ENCODE measurements at regions not wholly inside any gene's neighbourhood (a gene's known extent, or its start where the extent isn't known, plus 50 kb on each side); places are given as distances from the start of the nearest gene placed in this dataset.

- Histone ChIP-seq H3K4me1 (no peaks in the 10 kb centered on the region), H3K27me3 (peaks cover 0 to 4% of the 10 kb centered on the region in 2 donors), H3K36me3 (no peaks in the 10 kb centered on the region), H3K9me3 (no peaks in the 10 kb centered on the region), H3K27ac (no peak overlapping the region), H3K4me3 (no peak overlapping the region)
- TF ChIP-seq POLR2AphosphoS5 (IDR thresholded peaks at IDR 0.05) (no peak), POLR2A (IDR thresholded peaks at IDR 0.05) (no peak), CTCF (IDR thresholded peaks at IDR 0.05) (no peak)
- no peak for DNase-seq (ENCODE audit: low spot score in 2 of 2)
- intact Hi-C loops (cut with DNase I; ENCODE audit: low total_unique reads), result no loop called here
These were observed 118.7 kb downstream of the ZIC3 start for GRCh38 chrX:137684591-137684990.

GRCh38 chrX:137695417-137695816 is 129.5 kb downstream of the ZIC3 start:
- Histone ChIP-seq H3K4me3 (no peak overlapping the region), H3K9me3 (no peaks in the 10 kb centered on the region), H3K4me1 (no peaks in the 10 kb centered on the region), H3K27me3 (peaks cover 0 to 11% of the 10 kb centered on the region in 2 donors), H3K27ac (no peak overlapping the region), H3K36me3 (no peaks in the 10 kb centered on the region)
- no peak for DNase-seq (ENCODE audit: low spot score in 2 of 2)
- intact Hi-C loops (cut with DNase I; ENCODE audit: low total_unique reads), result no loop called here
- TF ChIP-seq POLR2AphosphoS5 (IDR thresholded peaks at IDR 0.05) (no peak), POLR2A (IDR thresholded peaks at IDR 0.05) (no peak), CTCF (IDR thresholded peaks at IDR 0.05) (no peak)

GRCh38 chrX:137707348-137707747 is 141.4 kb downstream of the ZIC3 start:
- no peaks in the 10 kb centered on the region for H3K36me3 ChIP-seq
- H3K4me1 ChIP-seq, result no peaks in the 10 kb centered on the region
- intact Hi-C loops (cut with DNase I; ENCODE audit: low total_unique reads), result loop anchor here (10.0 kb wide), 1 partner anchor 1367 kb away; no protein-coding TSS in a partner anchor
- no peaks in the 10 kb centered on the region for H3K9me3 ChIP-seq
- TF ChIP-seq POLR2A (IDR thresholded peaks at IDR 0.05), result no peak
- TF ChIP-seq CTCF (IDR thresholded peaks at IDR 0.05), result no peak
- no peak for TF ChIP-seq POLR2AphosphoS5 (IDR thresholded peaks at IDR 0.05)
- DNase-seq (ENCODE audit: low spot score in 2 of 2), result no peak
- H3K27ac ChIP-seq, result no peak overlapping the region
- no peak overlapping the region for H3K4me3 ChIP-seq
- H3K27me3 ChIP-seq, result peaks cover 0 to 16% of the 10 kb centered on the region in 2 donors

- no peak for TF ChIP-seq CTCF (IDR thresholded peaks at IDR 0.05)
- TF ChIP-seq POLR2A (IDR thresholded peaks at IDR 0.05), result no peak
- TF ChIP-seq POLR2AphosphoS5 (IDR thresholded peaks at IDR 0.05), result no peak
- intact Hi-C loops (cut with DNase I; ENCODE audit: low total_unique reads), result no loop called here
- H3K36me3 ChIP-seq, result no peaks in the 10 kb centered on the region
- no peak overlapping the region for H3K4me3 ChIP-seq
- no peak for DNase-seq (ENCODE audit: low spot score in 2 of 2)
- no peaks in the 10 kb centered on the region for H3K4me1 ChIP-seq
- H3K27ac ChIP-seq, result no peak overlapping the region
- no peaks in the 10 kb centered on the region for H3K9me3 ChIP-seq
- peaks cover 0 to 9% of the 10 kb centered on the region in 2 donors for H3K27me3 ChIP-seq
These were observed 176.9 kb downstream of the ZIC3 start for GRCh38 chrX:137742846-137743245.

- Histone ChIP-seq H3K27me3 (peaks cover 0 to 9% of the 10 kb centered on the region in 2 donors), H3K27ac (no peak overlapping the region), H3K4me1 (no peaks in the 10 kb centered on the region), H3K36me3 (no peaks in the 10 kb centered on the region), H3K4me3 (no peak overlapping the region), H3K9me3 (no peaks in the 10 kb centered on the region)
- TF ChIP-seq POLR2AphosphoS5 (IDR thresholded peaks at IDR 0.05), result no peak
- no peak for TF ChIP-seq CTCF (IDR thresholded peaks at IDR 0.05)
- TF ChIP-seq POLR2A (IDR thresholded peaks at IDR 0.05), result no peak
- DNase-seq (ENCODE audit: low spot score in 2 of 2), result no peak
- intact Hi-C loops (cut with DNase I; ENCODE audit: low total_unique reads), result no loop called here
These were observed 177.5 kb downstream of the ZIC3 start for GRCh38 chrX:137743414-137743813.

Measured in breast epithelium (tissue), 4 donors.